Transverse colon (tissue), 4 donors: ENCODE measurements at regions not wholly inside any gene's neighbourhood (a gene's known extent, or its start where the extent isn't known, plus 50 kb on each side); places are given as distances from the start of the nearest gene placed in this dataset.

Experiments used
- DNase-seq: peaks from one replicate; pipeline ENCODE4 v3.0.0-alpha.2; 2019
- H3K27ac ChIP-seq, 4 donors: fragments of 200-600 bp; sonication (generic); 2 replicates each; pipeline ENCODE4 v1.5.1; 2016 to 2018; ENCODE audit warnings: inconsistent platforms in 4 of 4
- H3K27me3 ChIP-seq: fragments of 200-600 bp; sonication (generic); 2 replicates; pipeline ENCODE4 v1.5.1; 2017; ENCODE audit warnings: inconsistent platforms
- H3K36me3 ChIP-seq, 4 donors: fragments of 200-600 bp; sonication (generic); 2 replicates each; pipeline ENCODE4 v1.5.1; 2017 to 2019; ENCODE audit warnings: inconsistent platforms in 4 of 4
- H3K4me1 ChIP-seq, 4 donors: fragments of 200-600 bp; sonication (generic); 2 replicates each; pipeline ENCODE4 v1.5.1; 2017 to 2020; ENCODE audit warnings: inconsistent platforms in 4 of 4
- H3K4me3 ChIP-seq, 4 donors: fragments of 200-600 bp; sonication (generic); 1 replicate in 1 of 4; 2 replicates in 3 of 4; pipeline versions ENCODE4 v1.5.1 to v1.6.1; 2017 to 2019; ENCODE audit warnings: inconsistent platforms in 4 of 4
- H3K9me3 ChIP-seq, 2 donors: fragments of 200-600 bp; sonication (generic); 2 replicates each; pipeline ENCODE4 v1.5.1; 2017 to 2019; ENCODE audit warnings: inconsistent platforms in 2 of 2
- CTCF ChIP-seq, 5 experiments: fragments of 200-600 bp in 3 of 5; fragments of 450-650 bp in 2 of 5; sonication (generic) in 3 of 5; IDR thresholded peaks; 1 replicate in 2 of 5; 2 replicates in 3 of 5; pipeline ENCODE4 v1.5.1; 2016 to 2017; ENCODE audit warnings: antibody characterized with exemption in 5 of 5, inconsistent platforms in 3 of 5, mild to moderate bottlenecking in 2 of 5, moderate library complexity in 1 of 5
- EP300 ChIP-seq: sonication (generic); formaldehyde crosslinking; IDR thresholded peaks from one replicate; pipeline ENCODE4 v1.6.1; 2017; ENCODE audit warnings: antibody characterized with exemption, low read depth
- POLR2A ChIP-seq: fragments of 450-650 bp; IDR thresholded peaks from one replicate; pipeline ENCODE4 v1.6.1; 2016; ENCODE audit warnings: antibody characterized with exemption, mild to moderate bottlenecking, moderate library complexity
- POLR2AphosphoS5 ChIP-seq, 3 donors: sonication (generic); formaldehyde crosslinking; IDR thresholded peaks; one replicate each; pipeline ENCODE4 v1.6.1; 2016; ENCODE audit warnings: antibody characterized with exemption in 3 of 3
- WGBS, 2 donors: methylation state at CpG; one replicate each; pipeline ENCODE4 v1.1.5; 2018; ENCODE audit warnings: low coverage in 1 of 2; 5-methylcytosine and 5-hydroxymethylcytosine counted together
- in situ Hi-C, 4 donors: fragments of 200-750 bp; cut with MboI; loops; one replicate each; pipeline versions ENCODE4 v1.15.0 to v1.15.1; 2017; ENCODE audit warnings: low sequenced_read_pairs in 3 of 4, low pct_ligation_motif_present in 1 of 4, low pct_unique_long_range_greater_than_20kb in 1 of 4
- intact Hi-C: fragments of 100-400 bp; cut with DNase I; formaldehyde crosslinking; loops from one replicate; pipeline ENCODE4 v1.15.1; 2023; ENCODE audit warnings: low total_unique reads

GRCh38 chr10:36301139-36301538, 659.0 kb upstream of the FZD8 start:
- H3K27ac ChIP-seq: no peak overlapping the region
- DNase-seq: no peak
- in situ Hi-C loops: no loop called here
- H3K4me3 ChIP-seq: no peak overlapping the region
- TF ChIP-seq EP300 (no peak), POLR2AphosphoS5 (IDR thresholded peaks at IDR 0.05) (no peak)
- no peaks in the 10 kb centered on the region for H3K4me1 ChIP-seq
- H3K36me3 ChIP-seq: no peaks in the 10 kb centered on the region
- intact Hi-C loops: no loop called here
- 75 to 86% methylated on average over 2 of the region's 2 CpGs for WGBS, 2 donors
- H3K9me3 ChIP-seq: no peaks in the 10 kb centered on the region
- no peaks in the 10 kb centered on the region for H3K27me3 ChIP-seq

- in situ Hi-C loops: no loop called here
- TF ChIP-seq EP300 (no peak), POLR2AphosphoS5 (IDR thresholded peaks at IDR 0.05) (no peak), CTCF (IDR thresholded peaks at IDR 0.05) (no peak), POLR2A (no peak)
- no peak overlapping the region for H3K4me3 ChIP-seq
- peaks cover 10 to 25% of the 10 kb centered on the region in 2 donors for H3K9me3 ChIP-seq
- WGBS, 2 donors: 89% methylated on average over 14 of the region's 14 CpGs; no CpG with 5 or more reads in 1 of the 2 donors
- no peak overlapping the region for H3K27ac ChIP-seq
- no peaks in the 10 kb centered on the region for H3K27me3 ChIP-seq
- DNase-seq: no peak
- intact Hi-C loops: no loop called here
- H3K4me1 ChIP-seq: no peaks in the 10 kb centered on the region
- no peaks in the 10 kb centered on the region for H3K36me3 ChIP-seq
Observed at GRCh38 chr10:36283827-36284226, 641.7 kb upstream of the FZD8 start.

- Histone ChIP-seq H3K4me3 (no peak overlapping the region), H3K27me3 (no peaks in the 10 kb centered on the region), H3K4me1 (no peaks in the 10 kb centered on the region), H3K27ac (no peak overlapping the region), H3K9me3 (peaks cover 10 to 13% of the 10 kb centered on the region in 2 donors), H3K36me3 (no peaks in the 10 kb centered on the region)
- in situ Hi-C loops (no loop called here), intact Hi-C loops (no loop called here)
- no peak for TF ChIP-seq POLR2A
- TF ChIP-seq POLR2AphosphoS5 (IDR thresholded peaks at IDR 0.05): peak in 1 of 3 donors; percentile 11
- no peak for TF ChIP-seq EP300
- TF ChIP-seq CTCF (IDR thresholded peaks at IDR 0.05): no peak
- WGBS, 2 donors: 45 to 49% methylated on average over 3 of the region's 3 CpGs
- DNase-seq: no peak
Observed at GRCh38 chr10:36281831-36282331, 639.8 kb upstream of the FZD8 start.

- H3K27me3 ChIP-seq: no peaks in the 10 kb centered on the region
- no peaks in the 10 kb centered on the region for H3K36me3 ChIP-seq
- intact Hi-C loops (no loop called here), in situ Hi-C loops (no loop called here)
- TF ChIP-seq EP300: no peak
- no peak for TF ChIP-seq POLR2AphosphoS5 (IDR thresholded peaks at IDR 0.05)
- no peak for TF ChIP-seq POLR2A
- TF ChIP-seq CTCF (IDR thresholded peaks at IDR 0.05): no peak
- H3K4me3 ChIP-seq: no peak overlapping the region
- no peak for DNase-seq
- H3K4me1 ChIP-seq: no peaks in the 10 kb centered on the region
- 85 to 98% methylated on average over 7 to 11 of the region's 11 CpGs for WGBS, 2 donors
- no peak overlapping the region for H3K27ac ChIP-seq
- H3K9me3 ChIP-seq: peaks cover 4% of the 10 kb centered on the region in 2 donors
Observed at GRCh38 chr10:36280890-36281499, 638.9 kb upstream of the FZD8 start.

- no peak overlapping the region for H3K27ac ChIP-seq
- H3K4me1 ChIP-seq: no peaks in the 10 kb centered on the region
- no peaks in the 10 kb centered on the region for H3K36me3 ChIP-seq
- no peaks in the 10 kb centered on the region for H3K9me3 ChIP-seq
- DNase-seq: no peak
- 57 to 61% methylated on average over 1 of the region's 1 CpG for WGBS, 2 donors
- no peaks in the 10 kb centered on the region for H3K27me3 ChIP-seq
- in situ Hi-C loops: no loop called here
- H3K4me3 ChIP-seq: no peak overlapping the region
- intact Hi-C loops: no loop called here
- TF ChIP-seq CTCF (IDR thresholded peaks at IDR 0.05) (no peak), EP300 (no peak), POLR2A (no peak), POLR2AphosphoS5 (IDR thresholded peaks at IDR 0.05) (no peak)
Observed at GRCh38 chr10:36280321-36280741, 638.2 kb upstream of the FZD8 start.
